SK-N-MC (cell line): ENCODE measurements at regions not wholly inside any gene's neighbourhood (a gene's known extent, or its start where the extent isn't known, plus 50 kb on each side); places are given as distances from the start of the nearest gene placed in this dataset.

Source experiments
- DNase-seq: peaks from one replicate; pipeline ENCODE4 v3.0.0-alpha.2; 2011; ENCODE audit warnings: low read depth, low spot score
- H3K27ac ChIP-seq: fragments of 200-600 bp; sonication (generic); 2 replicates; pipeline ENCODE4 v1.5.1; 2016; ENCODE audit warnings: mixed run types
- H3K36me3 ChIP-seq: fragments of 200-600 bp; sonication (generic); 2 replicates; pipeline ENCODE4 v1.6.1; 2017; ENCODE audit warnings: antibody characterized with exemption, low read length, mixed read lengths; ENCODE audit not compliant: insufficient read depth
- H3K4me3 ChIP-seq: fragments of 200-600 bp; sonication (generic); 2 replicates; pipeline ENCODE4 v1.5.1; 2016
- H3K9ac ChIP-seq: fragments of 200-600 bp; sonication (generic); 2 replicates; pipeline ENCODE4 v1.8.0; 2017; ENCODE audit warnings: mixed run types, mixed read lengths; ENCODE audit not compliant: insufficient read length
- H3K9me3 ChIP-seq: fragments of 200-600 bp; sonication (generic); 2 replicates; pipeline ENCODE4 v1.6.1; 2017; ENCODE audit warnings: low read depth, mild to moderate bottlenecking, antibody characterized with exemption, low read length, moderate library complexity, mixed read lengths
- EZH2 ChIP-seq: fragments of 200-600 bp; sonication (generic); IDR thresholded peaks from one replicate; pipeline ENCODE4 v1.6.1; 2017; ENCODE audit warnings: antibody characterized with exemption
- FOXP2 ChIP-seq: optimal IDR thresholded peaks from 2 replicates; pipeline ENCODE3; 2011; ENCODE audit warnings: mild to moderate bottlenecking, moderate library complexity; ENCODE audit not compliant: insufficient read depth; ENCODE audit errors: extremely low read length, control extremely low read depth
- POLR2AphosphoS5 ChIP-seq: IDR thresholded peaks from 2 replicates; pipeline ENCODE4 v1.6.1; 2012; ENCODE audit warnings: mild to moderate bottlenecking, low read depth, low read length, borderline replicate concordance

DNA sequence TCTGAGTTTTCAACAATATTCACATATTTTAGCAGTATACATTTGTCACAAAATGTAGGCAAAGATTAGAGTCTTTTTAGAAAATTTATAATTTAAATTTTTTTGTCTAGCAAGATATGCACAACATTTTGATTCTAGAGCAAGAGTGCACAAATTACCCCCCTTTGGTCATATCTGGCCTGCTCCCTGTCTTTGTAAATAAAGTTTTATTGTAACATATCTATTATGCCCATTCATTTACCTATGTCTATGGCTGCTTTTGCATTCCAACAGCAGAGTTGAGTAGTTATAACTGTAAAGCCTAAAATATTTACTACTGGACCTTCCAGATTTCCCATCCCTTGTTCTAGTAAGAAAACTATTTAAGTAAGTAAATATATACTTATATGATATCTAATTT, 430.7 kb downstream of the EDEM1 start:
- TF ChIP-seq FOXP2 (no peak), EZH2 (no peak), POLR2AphosphoS5 (no peak)
- Histone ChIP-seq H3K4me3 (no peak overlapping the region), H3K36me3 (no peaks in the 10 kb centered on the region), H3K9ac (no peak overlapping the region), H3K27ac (no peak overlapping the region), H3K9me3 (no peaks in the 10 kb centered on the region)
- DNase-seq, result no peak

DNA sequence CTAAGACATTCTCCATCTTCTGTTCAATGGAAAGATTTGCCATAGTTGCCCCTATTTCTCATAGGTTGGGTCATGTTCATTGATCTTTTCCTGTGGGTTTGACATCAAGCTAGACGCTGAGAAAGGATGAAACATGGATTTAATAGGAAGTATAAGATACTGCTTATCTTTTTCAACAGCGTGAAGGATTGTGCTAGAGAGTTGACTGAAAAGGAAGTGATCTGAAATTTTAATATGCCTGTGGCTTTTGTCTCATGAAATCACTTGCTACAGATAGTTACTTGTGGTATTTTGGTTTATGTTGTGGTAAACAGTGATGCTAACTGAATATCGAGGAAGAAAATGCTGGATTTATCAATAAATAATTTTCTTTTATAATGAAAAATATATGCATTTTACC, 442.9 kb downstream of the EDEM1 start:
- Histone ChIP-seq H3K36me3 (no peaks in the 10 kb centered on the region), H3K4me3 (no peak overlapping the region), H3K27ac (no peak overlapping the region), H3K9ac (no peak overlapping the region), H3K9me3 (no peaks in the 10 kb centered on the region)
- TF ChIP-seq FOXP2, result no peak
- TF ChIP-seq POLR2AphosphoS5, result no peak
- TF ChIP-seq EZH2, result no peak
- DNase-seq, result no peak

DNA sequence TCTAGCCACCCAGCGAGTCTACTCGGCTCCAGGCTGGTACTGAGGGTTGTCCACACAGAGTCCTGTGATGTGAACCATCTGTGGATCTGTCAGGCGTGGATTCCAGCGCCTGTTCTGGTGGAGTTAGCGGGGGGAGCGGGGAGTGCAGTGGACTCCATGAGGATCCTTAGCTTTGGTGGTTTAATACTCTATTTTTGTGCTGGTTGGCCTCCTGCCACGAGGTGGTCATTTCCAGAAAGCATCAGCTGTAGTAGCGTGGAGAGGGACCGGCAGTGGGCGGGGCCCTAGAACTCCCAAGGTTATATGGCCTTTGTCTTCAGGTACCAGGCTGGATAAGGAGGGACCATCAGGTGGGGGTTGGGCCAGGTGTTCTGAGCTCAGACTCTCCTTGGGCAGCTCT, 446.5 kb downstream of the EDEM1 start:
- Histone ChIP-seq H3K9me3 (no peaks in the 10 kb centered on the region), H3K36me3 (no peaks in the 10 kb centered on the region), H3K27ac (no peak overlapping the region), H3K9ac (no peak overlapping the region), H3K4me3 (no peak overlapping the region)
- no peak for DNase-seq
- TF ChIP-seq FOXP2, result no peak
- TF ChIP-seq POLR2AphosphoS5, result no peak
- TF ChIP-seq EZH2, result no peak

DNA sequence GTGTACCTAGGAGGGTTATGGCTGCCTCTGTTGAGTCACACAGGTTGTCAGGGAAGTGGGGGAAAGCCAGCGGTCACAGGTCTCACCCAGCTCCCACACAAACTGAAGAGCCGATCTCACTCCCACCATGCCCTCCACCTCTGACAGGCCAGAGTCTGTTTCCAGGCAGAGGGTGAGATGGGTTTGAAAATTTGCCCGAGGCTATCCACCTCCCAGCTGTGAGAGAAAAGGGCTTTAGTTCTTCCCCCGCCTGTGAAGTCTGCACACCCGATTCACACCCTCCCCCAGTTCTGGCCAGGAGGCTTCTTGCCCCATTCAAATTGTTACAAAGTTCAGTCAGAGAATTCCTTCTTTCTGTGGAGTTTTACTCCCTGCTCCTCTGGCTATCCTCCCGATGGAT, 446.9 kb downstream of the EDEM1 start:
- no peak for DNase-seq
- Histone ChIP-seq H3K4me3 (no peak overlapping the region), H3K9ac (no peak overlapping the region), H3K27ac (no peak overlapping the region), H3K9me3 (no peaks in the 10 kb centered on the region), H3K36me3 (no peaks in the 10 kb centered on the region)
- TF ChIP-seq FOXP2 (no peak), EZH2 (no peak), POLR2AphosphoS5 (no peak)

DNA sequence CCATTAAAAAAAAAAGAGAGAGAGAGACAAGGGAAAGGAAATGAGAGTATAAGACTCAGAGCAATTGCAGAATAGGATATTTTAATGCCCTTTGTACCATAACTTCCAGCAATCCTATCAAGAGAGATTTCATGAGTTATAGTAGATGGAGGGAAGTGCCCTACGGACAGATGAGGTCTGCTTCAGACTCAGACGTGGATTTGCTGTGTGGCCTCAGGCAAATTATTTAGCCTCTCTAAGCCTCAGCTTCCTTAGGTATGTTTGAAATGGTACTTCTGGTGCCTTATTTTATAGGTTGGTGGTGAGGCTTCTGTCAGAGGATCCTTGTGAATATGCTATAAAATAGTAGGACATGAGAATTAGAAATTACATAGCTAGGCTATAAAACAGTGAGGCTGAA, 448.2 kb downstream of the EDEM1 start:
- Histone ChIP-seq H3K4me3 (no peak overlapping the region), H3K27ac (no peak overlapping the region), H3K9ac (no peak overlapping the region), H3K36me3 (no peaks in the 10 kb centered on the region), H3K9me3 (no peaks in the 10 kb centered on the region)
- TF ChIP-seq POLR2AphosphoS5 (no peak), FOXP2 (no peak), EZH2 (no peak)
- DNase-seq, result no peak

DNA sequence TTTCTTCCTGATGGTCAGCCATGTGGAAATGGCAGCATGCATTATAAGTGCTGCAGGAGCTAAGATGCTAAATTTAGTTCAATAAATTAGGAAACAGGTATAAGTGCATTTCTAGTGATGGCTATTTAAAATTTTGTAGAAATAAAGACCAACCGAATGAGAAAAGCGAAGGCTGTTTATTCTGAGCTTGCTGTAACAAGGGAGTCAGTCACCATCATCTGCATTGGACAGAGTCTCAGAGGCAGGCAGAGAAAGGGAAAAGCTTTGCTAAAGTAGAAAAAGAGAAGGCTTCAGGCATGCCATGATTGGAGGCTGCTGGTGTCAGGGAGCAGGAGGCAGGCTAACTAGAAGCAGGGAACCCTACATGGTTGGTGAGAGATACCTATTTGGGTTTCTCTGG, 451.0 kb downstream of the EDEM1 start:
- H3K9me3 ChIP-seq, result no peaks in the 10 kb centered on the region
- no peak overlapping the region for H3K27ac ChIP-seq
- H3K36me3 ChIP-seq, result no peaks in the 10 kb centered on the region
- TF ChIP-seq POLR2AphosphoS5 (no peak), EZH2 (no peak), FOXP2 (no peak)
- H3K4me3 ChIP-seq, result no peak overlapping the region
- H3K9ac ChIP-seq, result no peak overlapping the region
- no peak for DNase-seq

DNA sequence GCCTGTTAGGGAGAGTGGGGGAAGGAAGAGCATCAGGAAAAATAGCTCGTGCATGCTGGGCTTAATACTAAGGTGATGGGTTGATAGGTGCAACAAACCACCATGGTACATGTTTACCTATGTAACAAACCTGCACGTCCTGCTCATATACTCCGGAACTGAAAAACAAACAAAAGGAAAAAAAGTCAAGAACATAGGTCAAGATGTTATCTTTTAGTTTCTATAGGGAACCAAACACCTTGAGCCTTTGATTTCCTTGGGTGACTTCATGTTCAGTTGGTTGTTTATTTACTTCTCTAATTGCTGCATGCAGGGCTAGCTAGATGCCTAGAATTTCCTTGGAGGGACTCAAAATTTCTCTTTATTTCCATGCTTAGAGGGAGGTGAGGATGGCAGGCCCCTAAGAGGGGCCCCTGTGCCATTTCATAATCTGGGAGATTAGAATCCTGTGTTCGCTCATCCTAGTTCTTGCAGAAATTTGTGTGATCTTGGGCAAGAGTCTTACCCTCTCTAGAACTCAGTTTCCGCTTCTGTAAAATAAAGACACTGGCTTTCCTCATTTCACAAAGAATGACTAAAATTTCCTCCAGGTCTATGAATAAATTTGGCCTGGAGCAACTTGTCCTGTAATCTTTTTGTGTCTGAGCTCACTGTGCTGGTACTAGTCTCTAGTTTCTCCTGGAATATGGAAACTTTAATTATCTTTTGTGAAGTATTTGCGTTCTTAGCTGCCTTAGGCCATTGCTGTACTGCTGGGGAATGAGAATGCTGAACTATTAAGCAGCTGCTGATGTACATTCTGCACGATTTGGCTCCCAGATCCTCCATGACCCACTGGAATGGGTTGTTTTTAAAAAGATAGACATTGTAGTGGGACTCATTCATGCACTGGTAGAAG, 457.5 kb downstream of the EDEM1 start:
- DNase-seq, result no peak
- H3K27ac ChIP-seq, result no peak overlapping the region
- no peaks in the 10 kb centered on the region for H3K9me3 ChIP-seq
- no peak overlapping the region for H3K9ac ChIP-seq
- no peak for TF ChIP-seq POLR2AphosphoS5
- no peak for TF ChIP-seq FOXP2
- no peak for TF ChIP-seq EZH2
- H3K4me3 ChIP-seq, result no peak overlapping the region
- H3K36me3 ChIP-seq, result no peaks in the 10 kb centered on the region

DNA sequence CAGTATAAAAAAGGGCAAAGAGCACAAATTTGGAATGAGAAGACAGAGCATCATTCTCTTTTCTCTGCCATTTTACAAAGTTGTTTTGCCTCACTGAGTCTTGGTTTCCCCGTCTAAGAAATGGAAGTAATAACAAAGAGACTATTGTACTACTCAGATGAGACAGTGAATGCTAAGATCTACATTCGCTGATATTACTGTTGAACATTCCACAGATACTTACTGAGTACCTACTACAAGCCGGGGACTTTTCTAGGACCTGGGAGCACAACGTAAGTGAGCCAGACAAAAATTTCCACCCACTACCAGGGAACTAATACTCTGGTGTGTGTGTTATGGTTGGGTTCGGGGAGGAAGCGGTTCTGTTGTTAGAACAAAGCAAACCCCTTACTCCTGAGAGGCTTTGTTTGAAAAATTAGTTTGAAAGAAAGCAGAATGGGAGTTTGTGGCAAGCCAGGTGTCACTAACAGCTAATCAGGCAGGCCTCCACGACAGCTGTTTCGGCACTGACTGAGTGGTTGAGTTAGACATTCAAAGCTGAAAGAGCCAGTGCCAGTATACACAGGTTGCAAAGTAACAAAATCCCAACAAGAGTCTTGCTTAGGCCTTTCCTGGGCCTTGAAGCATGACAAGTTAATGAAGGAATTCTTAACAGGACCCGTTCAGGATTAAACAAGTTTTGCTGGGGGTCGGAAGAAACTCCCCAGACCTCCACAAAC, 458.3 kb downstream of the EDEM1 start:
- no peaks in the 10 kb centered on the region for H3K9me3 ChIP-seq

DNA sequence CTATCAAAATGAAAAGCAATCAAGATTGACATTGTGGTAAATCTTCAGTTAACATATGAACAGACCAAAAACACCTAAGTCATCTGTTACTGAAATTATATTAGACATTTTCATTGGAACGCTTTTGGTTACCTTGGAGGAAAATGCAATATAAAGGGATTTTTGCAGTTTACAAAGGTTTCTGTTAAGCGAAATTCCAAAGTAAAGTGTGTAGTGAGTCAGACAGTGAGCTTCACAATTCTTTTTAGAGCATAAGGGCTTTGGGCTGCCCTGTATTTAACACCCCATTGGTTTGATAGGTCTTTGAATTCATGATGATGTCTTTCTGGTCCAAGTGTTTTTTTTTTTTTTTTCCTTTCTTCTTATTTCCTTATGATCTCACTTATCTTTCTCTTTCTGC, 462.8 kb downstream of the EDEM1 start:
- Histone ChIP-seq H3K9ac (no peak overlapping the region), H3K4me3 (no peak overlapping the region), H3K27ac (no peak overlapping the region), H3K9me3 (no peaks in the 10 kb centered on the region), H3K36me3 (no peaks in the 10 kb centered on the region)
- TF ChIP-seq EZH2 (no peak), POLR2AphosphoS5 (no peak), FOXP2 (no peak)
- no peak for DNase-seq

More for the DNA sequence above, 458.3 kb downstream of the EDEM1 start:
- Histone ChIP-seq H3K36me3 (no peaks in the 10 kb centered on the region), H3K27ac (no peak overlapping the region), H3K4me3 (no peak overlapping the region), H3K9ac (no peak overlapping the region)
- DNase-seq, result no peak
- TF ChIP-seq FOXP2, result no peak
- no peak for TF ChIP-seq EZH2
- TF ChIP-seq POLR2AphosphoS5, result no peak
